NCI-H2171 treated with DMSO at 0.1 percent for 48 hours (cell line): ENCODE measurements at regions not wholly inside any gene's neighbourhood (a gene's known extent, or its start where the extent isn't known, plus 50 kb on each side); places are given as distances from the start of the nearest gene placed in this dataset.

Source experiments
- DNase-seq: peaks from one replicate; lab custom pipeline; 2025; lab: John Stamatoyannopoulos, UW

- no peak for DNase-seq
Observed at GRCh38 chr6:140980265-140980887, 1152.3 kb upstream of the GJE1 start.

GRCh38 chr6:140979642-140980091 is 1153.1 kb upstream of the GJE1 start:
- DNase-seq: no peak

GRCh38 chr6:140977403-140977802 is 1155.3 kb upstream of the GJE1 start:
- no peak for DNase-seq

- DNase-seq: no peak
Observed at GRCh38 chr6:140976806-140977205, 1155.9 kb upstream of the GJE1 start.

GRCh38 chr6:140970485-140970884 is 1162.2 kb upstream of the GJE1 start:
- no peak for DNase-seq

- DNase-seq: no peak
Observed at GRCh38 chr6:140968062-140968461, 1164.7 kb upstream of the GJE1 start.

GRCh38 chr6:140966676-140967075 is 1166.0 kb upstream of the GJE1 start:
- no peak for DNase-seq

- DNase-seq: no peak
Observed at GRCh38 chr6:140960566-140960965, 1172.2 kb upstream of the GJE1 start.

- DNase-seq: peak; percentile 98
Observed at GRCh38 chr6:140957386-140957785, 1175.3 kb upstream of the GJE1 start.

- peak; percentile 98 for DNase-seq
Observed at GRCh38 chr6:140956571-140957369, 1176.0 kb upstream of the GJE1 start.

GRCh38 chr6:140940251-140940925 is 1192.3 kb upstream of the GJE1 start:
- DNase-seq: no peak

GRCh38 chr6:140932909-140933308 is 1199.8 kb upstream of the GJE1 start:
- no peak for DNase-seq

- DNase-seq: no peak
Observed at GRCh38 chr6:140931581-140931980, 1201.1 kb upstream of the GJE1 start.

- DNase-seq: no peak
Observed at GRCh38 chr6:140929121-140929520, 1203.6 kb upstream of the GJE1 start.

- DNase-seq: no peak
Observed at GRCh38 chr6:140923048-140923447, 1209.7 kb upstream of the GJE1 start.

- peak; percentile 45 for DNase-seq
Observed at GRCh38 chr6:140921366-140922226, 1211.1 kb upstream of the GJE1 start.

- DNase-seq: no peak
Observed at GRCh38 chr6:140917911-140918310, 1214.8 kb upstream of the GJE1 start.

- no peak for DNase-seq
Observed at GRCh38 chr6:140915551-140915950, 1217.2 kb upstream of the GJE1 start.

GRCh38 chr6:140915103-140915502 is 1217.6 kb upstream of the GJE1 start:
- peak; percentile 64 for DNase-seq

- peak; percentile 84 for DNase-seq
Observed at GRCh38 chr6:140912686-140913085, 1220.0 kb upstream of the GJE1 start.

- DNase-seq: no peak
Observed at GRCh38 chr6:140909625-140910024, 1223.1 kb upstream of the GJE1 start.

- no peak for DNase-seq
Observed at GRCh38 chr6:140909156-140909555, 1223.6 kb upstream of the GJE1 start.
